Osteoblast (primary cell): ENCODE measurements at regions not wholly inside any gene's neighbourhood (a gene's known extent, or its start where the extent isn't known, plus 50 kb on each side); places are given as distances from the start of the nearest gene placed in this dataset.

Experiments used
- DNase-seq: peaks from one replicate; pipeline ENCODE4 v3.0.0; 2011; ENCODE audit warnings: low spot score, mixed read lengths; ENCODE audit not compliant: insufficient read length; ENCODE audit errors: missing footprints
- H2AFZ ChIP-seq: 2 replicates; pipeline ENCODE4 v1.6.0; 2011; ENCODE audit warnings: mild to moderate bottlenecking, low read length
- H3K27ac ChIP-seq: 2 replicates; pipeline ENCODE4 v1.5.1; 2011; ENCODE audit warnings: mild to moderate bottlenecking, low read depth, low read length, moderate library complexity
- H3K27me3 ChIP-seq: 2 replicates; pipeline ENCODE4 v1.6.0; 2012; ENCODE audit warnings: mild to moderate bottlenecking, control low read depth, inconsistent platforms, low read length, moderate library complexity; ENCODE audit not compliant: insufficient read depth
- H3K36me3 ChIP-seq: 2 replicates; pipeline ENCODE4 v1.5.1; 2011; ENCODE audit warnings: mild to moderate bottlenecking, low read length, control low read depth, moderate library complexity; ENCODE audit not compliant: insufficient read depth
- H3K4me1 ChIP-seq: 2 replicates; pipeline ENCODE4 v1.5.1; 2011; ENCODE audit warnings: mild to moderate bottlenecking, low read length, control low read depth, moderate library complexity; ENCODE audit not compliant: insufficient read depth
- H3K4me2 ChIP-seq: 2 replicates; pipeline ENCODE4 v1.6.0; 2011; ENCODE audit warnings: mild to moderate bottlenecking, low read length; ENCODE audit not compliant: insufficient read depth
- H3K4me3 ChIP-seq: fragments of 200-600 bp; sonication (generic); 3 replicates; pipeline ENCODE4 v1.5.1; 2012; ENCODE audit warnings: mild to moderate bottlenecking, low read length, inconsistent platforms; ENCODE audit not compliant: insufficient read depth
- H3K79me2 ChIP-seq: 2 replicates; pipeline ENCODE4 v1.6.0; 2012; ENCODE audit warnings: mild to moderate bottlenecking, low read length, control low read depth, inconsistent platforms; ENCODE audit not compliant: insufficient read depth
- H3K9me3 ChIP-seq: 2 replicates; pipeline ENCODE4 v1.5.1; 2011; ENCODE audit warnings: low read depth, low read length, control low read depth
- H4K20me1 ChIP-seq: 2 replicates; pipeline ENCODE4 v1.6.0; 2012; ENCODE audit warnings: mild to moderate bottlenecking, low read length, control low read depth; ENCODE audit not compliant: insufficient read depth
- CTCF ChIP-seq: IDR thresholded peaks from 2 replicates; pipeline ENCODE4 v1.5.1; 2011; ENCODE audit warnings: mild to moderate bottlenecking, low read depth, low read length, moderate library complexity; ENCODE audit errors: extremely low read depth

GRCh38 chr14:23877538-23878180, 75.9 kb upstream of the DHRS4 start:
- no peaks in the 10 kb centered on the region for H3K4me1 ChIP-seq
- no peaks in the 10 kb centered on the region for H3K9me3 ChIP-seq
- H4K20me1 ChIP-seq: no peaks in the 10 kb centered on the region
- no peak overlapping the region for H3K4me2 ChIP-seq
- H2AFZ ChIP-seq: no peak overlapping the region
- no peak for TF ChIP-seq CTCF
- no peaks in the 10 kb centered on the region for H3K27me3 ChIP-seq
- no peaks in the 10 kb centered on the region for H3K79me2 ChIP-seq
- H3K27ac ChIP-seq: no peak overlapping the region
- no peak overlapping the region for H3K4me3 ChIP-seq
- DNase-seq: no peak
- H3K36me3 ChIP-seq: no peaks in the 10 kb centered on the region

- no peak for DNase-seq
- no peak for TF ChIP-seq CTCF
Measured at GRCh38 chr14:23881282-23881681, 72.3 kb upstream of the DHRS4 start.

DNA sequence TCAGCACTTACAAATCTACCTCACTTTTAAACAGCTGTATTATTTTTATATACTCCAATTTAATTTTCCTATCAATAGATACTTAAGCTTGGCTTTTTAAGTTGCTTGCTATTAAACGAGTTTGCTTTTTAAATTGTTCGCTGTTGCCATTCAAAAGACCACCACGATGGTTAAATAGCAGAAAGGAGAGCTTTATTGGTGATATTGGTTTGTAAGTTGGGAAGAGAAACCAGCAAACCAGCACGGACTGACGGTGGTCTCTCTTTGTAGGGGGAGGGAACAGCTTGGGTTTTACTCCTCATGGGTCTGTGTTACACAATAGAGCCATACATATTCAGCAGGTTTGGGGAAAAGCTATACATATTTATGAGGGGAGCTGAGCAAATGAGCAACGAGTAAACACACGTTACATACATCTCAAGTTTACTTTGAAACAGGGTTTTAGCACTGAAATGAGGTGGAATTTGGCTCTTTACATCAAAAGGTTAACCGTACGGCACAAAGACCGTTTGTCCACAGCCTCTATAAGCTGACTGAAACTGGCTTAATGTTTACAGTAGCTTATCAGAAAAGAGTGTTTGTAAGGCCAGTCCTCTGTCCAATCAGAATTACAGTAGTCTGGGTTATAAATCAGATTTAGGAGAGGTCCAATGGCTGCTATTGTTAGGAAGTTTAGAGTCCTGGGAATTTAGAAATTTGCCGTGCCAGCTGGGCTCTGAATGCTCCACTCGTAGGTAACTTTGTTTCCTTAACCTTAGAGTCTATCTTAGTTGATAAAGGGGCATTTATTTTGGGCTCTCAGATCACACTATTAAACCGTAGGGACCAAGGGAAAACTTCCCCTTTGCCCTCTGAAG, 69.7 kb upstream of the DHRS4 start:
- Histone ChIP-seq H3K36me3 (no peaks in the 10 kb centered on the region), H3K27ac (no peak overlapping the region)
- no peak for DNase-seq

More at GRCh38 chr14:23881282-23881681, 72.3 kb upstream of the DHRS4 start:
- Histone ChIP-seq H3K36me3 (no peaks in the 10 kb centered on the region), H3K27me3 (no peaks in the 10 kb centered on the region), H3K4me1 (no peaks in the 10 kb centered on the region), H2AFZ (no peak overlapping the region), H4K20me1 (no peaks in the 10 kb centered on the region), H3K4me2 (no peak overlapping the region), H3K79me2 (no peaks in the 10 kb centered on the region), H3K4me3 (no peak overlapping the region), H3K27ac (no peak overlapping the region), H3K9me3 (no peaks in the 10 kb centered on the region)

More for the DNA sequence above, 69.7 kb upstream of the DHRS4 start:
- no peak overlapping the region for H3K4me3 ChIP-seq
- no peaks in the 10 kb centered on the region for H3K9me3 ChIP-seq
- H3K4me1 ChIP-seq: no peaks in the 10 kb centered on the region
- TF ChIP-seq CTCF: no peak
- H3K79me2 ChIP-seq: no peaks in the 10 kb centered on the region
- H3K27me3 ChIP-seq: no peaks in the 10 kb centered on the region
- no peaks in the 10 kb centered on the region for H4K20me1 ChIP-seq
- H2AFZ ChIP-seq: no peak overlapping the region
- no peak overlapping the region for H3K4me2 ChIP-seq
